ENCODE measurements at regions not wholly inside any gene's neighbourhood (a gene's known extent, or its start where the extent isn't known, plus 50 kb on each side); places are given as distances from the start of the nearest gene placed in this dataset.

DNA sequence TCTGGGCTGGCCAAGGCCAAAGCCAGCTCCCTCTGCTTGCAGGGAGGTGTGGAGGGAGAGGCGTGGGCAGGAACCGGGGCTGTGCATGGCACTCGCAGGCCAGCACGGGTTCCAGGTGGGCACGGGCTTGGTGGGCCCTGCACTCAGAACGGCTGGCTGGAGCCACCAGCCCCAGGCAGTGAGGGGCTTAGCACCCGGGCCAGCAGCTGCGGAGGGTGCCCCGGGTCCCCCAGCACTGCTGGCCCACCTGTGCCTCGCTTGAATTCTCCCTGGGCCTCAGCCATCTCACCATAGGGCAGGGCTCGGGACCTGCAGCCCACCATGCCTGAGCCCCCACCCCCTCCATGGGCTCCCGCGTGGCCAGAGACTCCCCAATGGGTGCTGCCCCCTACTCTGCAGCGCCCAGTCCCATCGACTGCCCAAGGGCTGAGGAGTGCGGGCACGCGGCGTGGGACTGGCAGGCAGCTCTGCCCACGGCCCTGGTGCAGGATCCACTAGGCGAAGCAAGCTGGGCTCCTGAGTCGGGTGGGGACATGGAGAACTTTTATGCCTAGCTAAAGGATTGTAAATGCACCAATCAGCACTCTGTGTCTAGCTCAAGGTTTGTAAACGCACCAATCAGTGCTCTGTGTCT, 193.9 kb downstream of the LARP7 start:
- TF ChIP-seq YY1 (IDR thresholded peaks at IDR 0.05; ENCODE audit: low read depth) (no peak), EP300 (IDR thresholded peaks at IDR 0.05; ENCODE audit: borderline replicate concordance) (no peak), TAF1 (IDR thresholded peaks at IDR 0.05; ENCODE audit: low read depth) (no peak), CREB1 (IDR thresholded peaks at IDR 0.05; ENCODE audit: low read depth) (no peak), EGR1 (IDR thresholded peaks at IDR 0.05) (no peak)
- TF ChIP-seq, protein P1, sequence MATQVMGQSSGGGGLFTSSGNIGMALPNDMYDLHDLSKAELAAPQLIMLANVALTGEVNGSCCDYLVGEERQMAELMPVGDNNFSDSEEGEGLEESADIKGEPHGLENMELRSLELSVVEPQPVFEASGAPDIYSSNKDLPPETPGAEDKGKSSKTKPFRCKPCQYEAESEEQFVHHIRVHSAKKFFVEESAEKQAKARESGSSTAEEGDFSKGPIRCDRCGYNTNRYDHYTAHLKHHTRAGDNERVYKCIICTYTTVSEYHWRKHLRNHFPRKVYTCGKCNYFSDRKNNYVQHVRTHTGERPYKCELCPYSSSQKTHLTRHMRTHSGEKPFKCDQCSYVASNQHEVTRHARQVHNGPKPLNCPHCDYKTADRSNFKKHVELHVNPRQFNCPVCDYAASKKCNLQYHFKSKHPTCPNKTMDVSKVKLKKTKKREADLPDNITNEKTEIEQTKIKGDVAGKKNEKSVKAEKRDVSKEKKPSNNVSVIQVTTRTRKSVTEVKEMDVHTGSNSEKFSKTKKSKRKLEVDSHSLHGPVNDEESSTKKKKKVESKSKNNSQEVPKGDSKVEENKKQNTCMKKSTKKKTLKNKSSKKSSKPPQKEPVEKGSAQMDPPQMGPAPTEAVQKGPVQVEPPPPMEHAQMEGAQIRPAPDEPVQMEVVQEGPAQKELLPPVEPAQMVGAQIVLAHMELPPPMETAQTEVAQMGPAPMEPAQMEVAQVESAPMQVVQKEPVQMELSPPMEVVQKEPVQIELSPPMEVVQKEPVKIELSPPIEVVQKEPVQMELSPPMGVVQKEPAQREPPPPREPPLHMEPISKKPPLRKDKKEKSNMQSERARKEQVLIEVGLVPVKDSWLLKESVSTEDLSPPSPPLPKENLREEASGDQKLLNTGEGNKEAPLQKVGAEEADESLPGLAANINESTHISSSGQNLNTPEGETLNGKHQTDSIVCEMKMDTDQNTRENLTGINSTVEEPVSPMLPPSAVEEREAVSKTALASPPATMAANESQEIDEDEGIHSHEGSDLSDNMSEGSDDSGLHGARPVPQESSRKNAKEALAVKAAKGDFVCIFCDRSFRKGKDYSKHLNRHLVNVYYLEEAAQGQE (IDR thresholded peaks at IDR 0.05; ENCODE audit: low read depth), result no peak
- TF ChIP-seq, protein P2, sequence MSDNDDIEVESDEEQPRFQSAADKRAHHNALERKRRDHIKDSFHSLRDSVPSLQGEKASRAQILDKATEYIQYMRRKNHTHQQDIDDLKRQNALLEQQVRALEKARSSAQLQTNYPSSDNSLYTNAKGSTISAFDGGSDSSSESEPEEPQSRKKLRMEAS (IDR thresholded peaks at IDR 0.05), result no peak

Measured in Ishikawa (cell line).